Parathyroid adenoma (tissue), 2 donors: ENCODE measurements at regions not wholly inside any gene's neighbourhood (a gene's known extent, or its start where the extent isn't known, plus 50 kb on each side); places are given as distances from the start of the nearest gene placed in this dataset.

ENCODE experiments used
- H2AFZ ChIP-seq: fragments of 300-600 bp; sonication (generic); one replicate; pipeline ENCODE4 v1.7.0; 2017; ENCODE audit warnings: antibody characterized with exemption, mild to moderate bottlenecking
- H3K27ac ChIP-seq: fragments of 300-600 bp; sonication (generic); one replicate; pipeline ENCODE4 v1.7.0; 2017
- H3K27me3 ChIP-seq: fragments of 300-600 bp; sonication (generic); one replicate; pipeline ENCODE4 v1.7.0; 2017; ENCODE audit warnings: low read length; ENCODE audit not compliant: control insufficient read depth, insufficient read depth
- H3K36me3 ChIP-seq: fragments of 300-600 bp; sonication (generic); one replicate; pipeline ENCODE4 v1.7.0; 2017; ENCODE audit warnings: low read length; ENCODE audit not compliant: control insufficient read depth, insufficient read depth
- H3K4me1 ChIP-seq: fragments of 300-600 bp; sonication (generic); one replicate; pipeline ENCODE4 v1.7.0; 2017; ENCODE audit warnings: control low read depth
- H3K4me2 ChIP-seq: fragments of 300-600 bp; sonication (generic); one replicate; pipeline ENCODE4 v1.7.0; 2017; ENCODE audit warnings: low read length
- H3K4me3 ChIP-seq: fragments of 300-600 bp; sonication (generic); one replicate; pipeline ENCODE4 v1.7.0; 2017; ENCODE audit warnings: low read depth, low read length
- H3K79me2 ChIP-seq: fragments of 300-600 bp; sonication (generic); one replicate; pipeline ENCODE4 v1.7.0; 2017; ENCODE audit warnings: control low read depth
- H3K9ac ChIP-seq: fragments of 300-600 bp; sonication (generic); one replicate; pipeline ENCODE4 v1.7.0; 2017; ENCODE audit warnings: mild to moderate bottlenecking
- H3K9me3 ChIP-seq: fragments of 300-600 bp; sonication (generic); one replicate; pipeline ENCODE4 v1.7.0; 2017; ENCODE audit warnings: low read length; ENCODE audit not compliant: control insufficient read depth
- CTCF ChIP-seq: fragments of 300-600 bp; sonication (generic); IDR thresholded peaks from one replicate; pipeline ENCODE4 v1.7.0; 2017; ENCODE audit warnings: antibody characterized with exemption, mild to moderate bottlenecking
- donor health status: primary hyperparathyroidism.

GRCh38 chr10:85333594-85333993, 1005.2 kb downstream of the CCSER2 start:
- Histone ChIP-seq H3K9ac (no peak overlapping the region), H3K4me2 (no peak overlapping the region), H2AFZ (no peak overlapping the region), H3K27me3 (no peaks in the 10 kb centered on the region), H3K4me3 (no peak overlapping the region), H3K4me1 (no peaks in the 10 kb centered on the region), H3K27ac (no peak overlapping the region), H3K9me3 (no peaks in the 10 kb centered on the region), H3K79me2 (no peaks in the 10 kb centered on the region), H3K36me3 (no peaks in the 10 kb centered on the region)
- no peak for TF ChIP-seq CTCF

- no peaks in the 10 kb centered on the region for H3K4me1 ChIP-seq
- TF ChIP-seq CTCF = no peak
Observed at GRCh38 chr10:85362401-85362800, 1004.2 kb downstream of the GRID1 start.

GRCh38 chr10:85377029-85377806, 989.4 kb downstream of the GRID1 start:
- no peak overlapping the region for H3K9ac ChIP-seq
- H3K79me2 ChIP-seq = no peaks in the 10 kb centered on the region
- no peak overlapping the region for H3K4me3 ChIP-seq

More at GRCh38 chr10:85362401-85362800, 1004.2 kb downstream of the GRID1 start:
- no peak overlapping the region for H2AFZ ChIP-seq
- no peaks in the 10 kb centered on the region for H3K27me3 ChIP-seq
- no peak overlapping the region for H3K4me3 ChIP-seq
- H3K36me3 ChIP-seq = no peaks in the 10 kb centered on the region
- no peak overlapping the region for H3K4me2 ChIP-seq
- no peaks in the 10 kb centered on the region for H3K9me3 ChIP-seq
- no peak overlapping the region for H3K9ac ChIP-seq
- H3K79me2 ChIP-seq = no peaks in the 10 kb centered on the region
- no peak overlapping the region for H3K27ac ChIP-seq

GRCh38 chr10:85379338-85379737, 987.3 kb downstream of the GRID1 start:
- no peak overlapping the region for H3K4me3 ChIP-seq
- no peak overlapping the region for H3K27ac ChIP-seq
- H3K79me2 ChIP-seq = no peaks in the 10 kb centered on the region
- H3K27me3 ChIP-seq = no peaks in the 10 kb centered on the region
- no peak overlapping the region for H3K4me2 ChIP-seq
- H3K36me3 ChIP-seq = no peaks in the 10 kb centered on the region
- H3K4me1 ChIP-seq = no peaks in the 10 kb centered on the region
- H3K9me3 ChIP-seq = no peaks in the 10 kb centered on the region
- H2AFZ ChIP-seq = no peak overlapping the region
- no peak overlapping the region for H3K9ac ChIP-seq
- TF ChIP-seq CTCF = no peak

More at GRCh38 chr10:85377029-85377806, 989.4 kb downstream of the GRID1 start:
- no peak overlapping the region for H3K27ac ChIP-seq
- H3K9me3 ChIP-seq = no peaks in the 10 kb centered on the region
- H3K4me2 ChIP-seq = no peak overlapping the region
- H3K4me1 ChIP-seq = no peaks in the 10 kb centered on the region
- no peaks in the 10 kb centered on the region for H3K27me3 ChIP-seq
- no peak overlapping the region for H2AFZ ChIP-seq
- no peak for TF ChIP-seq CTCF
- no peaks in the 10 kb centered on the region for H3K36me3 ChIP-seq
